ENCODE measurements at regions not wholly inside any gene's neighbourhood (a gene's known extent, or its start where the extent isn't known, plus 50 kb on each side); places are given as distances from the start of the nearest gene placed in this dataset.
"Not testable (repeated sequence)": the region's sequence is repeated elsewhere in the genome, so short reads cannot be mapped to it uniquely, and the experiment has no call there.

- DNase-seq (ENCODE audit: low read depth, low spot score) = not testable (repeated sequence)
These were observed 241.9 kb downstream of the CWH43 start for GRCh38 chr4:49227941-49228340.

- not testable (repeated sequence) for DNase-seq (ENCODE audit: low read depth, low spot score)
These were observed 243.2 kb downstream of the CWH43 start for GRCh38 chr4:49229243-49229642.

GRCh38 chr4:49229713-49230112 is 243.6 kb downstream of the CWH43 start:
- not testable (repeated sequence) for DNase-seq (ENCODE audit: low read depth, low spot score)

GRCh38 chr4:49233346-49233745 is 247.3 kb downstream of the CWH43 start:
- not testable (repeated sequence) for DNase-seq (ENCODE audit: low read depth, low spot score)

GRCh38 chr4:49233749-49234148 is 247.7 kb downstream of the CWH43 start:
- DNase-seq (ENCODE audit: low read depth, low spot score) = not testable (repeated sequence)

GRCh38 chr4:49234382-49234781 is 248.3 kb downstream of the CWH43 start:
- DNase-seq (ENCODE audit: low read depth, low spot score) = not testable (repeated sequence)

- DNase-seq (ENCODE audit: low read depth, low spot score) = not testable (repeated sequence)
These were observed 249.5 kb downstream of the CWH43 start for GRCh38 chr4:49235413-49236160.

GRCh38 chr4:49236474-49236873 is 250.4 kb downstream of the CWH43 start:
- not testable (repeated sequence) for DNase-seq (ENCODE audit: low read depth, low spot score)

GRCh38 chr4:49241295-49241694 is 255.2 kb downstream of the CWH43 start:
- DNase-seq (ENCODE audit: low read depth, low spot score) = not testable (repeated sequence)

- not testable (repeated sequence) for DNase-seq (ENCODE audit: low read depth, low spot score)
These were observed 276.7 kb downstream of the CWH43 start for GRCh38 chr4:49262786-49263185.

GRCh38 chr4:49270435-49270834 is 284.4 kb downstream of the CWH43 start:
- DNase-seq (ENCODE audit: low read depth, low spot score) = not testable (repeated sequence)

GRCh38 chr4:49270912-49271311 is 284.8 kb downstream of the CWH43 start:
- DNase-seq (ENCODE audit: low read depth, low spot score) = not testable (repeated sequence)

GRCh38 chr4:49285905-49286304 is 299.8 kb downstream of the CWH43 start:
- DNase-seq (ENCODE audit: low read depth, low spot score) = not testable (repeated sequence)

GRCh38 chr4:49286926-49287745 is 301.1 kb downstream of the CWH43 start:
- not testable (repeated sequence) for DNase-seq (ENCODE audit: low read depth, low spot score)

- not testable (repeated sequence) for DNase-seq (ENCODE audit: low read depth, low spot score)
These were observed 301.8 kb downstream of the CWH43 start for GRCh38 chr4:49287893-49288292.

- DNase-seq (ENCODE audit: low read depth, low spot score) = not testable (repeated sequence)
These were observed 302.7 kb downstream of the CWH43 start for GRCh38 chr4:49288796-49289195.

- DNase-seq (ENCODE audit: low read depth, low spot score) = not testable (repeated sequence)
These were observed 328.7 kb downstream of the CWH43 start for GRCh38 chr4:49314815-49315214.

- not testable (repeated sequence) for DNase-seq (ENCODE audit: low read depth, low spot score)
These were observed 334.8 kb downstream of the CWH43 start for GRCh38 chr4:49320725-49321410.

GRCh38 chr4:49321511-49322300 is 335.6 kb downstream of the CWH43 start:
- DNase-seq (ENCODE audit: low read depth, low spot score) = not testable (repeated sequence)

GRCh38 chr4:49322610-49323572 is 336.8 kb downstream of the CWH43 start:
- not testable (repeated sequence) for DNase-seq (ENCODE audit: low read depth, low spot score)

Data from ELF-1 (cell line).